Left renal cortex interstitium (tissue), 4 donors: ENCODE measurements at regions not wholly inside any gene's neighbourhood (a gene's known extent, or its start where the extent isn't known, plus 50 kb on each side); places are given as distances from the start of the nearest gene placed in this dataset.
"Not testable (repeated sequence)": the region's sequence is repeated elsewhere in the genome, so short reads cannot be mapped to it uniquely, and the experiment has no call there.

Source experiments
- DNase-seq, 4 donors: peaks; one replicate each; pipeline ENCODE4 v3.0.0-alpha.2; 2013; ENCODE audit warnings: low read depth in 4 of 4, low spot score in 2 of 4, missing footprints in 1 of 4

GRCh38 chr3:72661115-72661457 lies 187.2 kb downstream of the SHQ1 start:
- no peak for DNase-seq

GRCh38 chr3:72660270-72661114 lies 187.8 kb downstream of the SHQ1 start:
- no peak for DNase-seq

- no peak for DNase-seq
Measured at GRCh38 chr3:72659596-72659995, 188.6 kb downstream of the SHQ1 start.

GRCh38 chr3:72659188-72659587 lies 189.1 kb downstream of the SHQ1 start:
- DNase-seq, result no peak

GRCh38 chr3:72658466-72659100 lies 189.7 kb downstream of the SHQ1 start:
- DNase-seq, result no peak

GRCh38 chr3:72657666-72658065 lies 190.6 kb downstream of the SHQ1 start:
- no peak for DNase-seq

- DNase-seq, result no peak
Measured at GRCh38 chr3:72655723-72656122, 192.5 kb downstream of the SHQ1 start.

GRCh38 chr3:72655131-72655551 lies 193.1 kb downstream of the SHQ1 start:
- DNase-seq, result no peak

- DNase-seq, result no peak
Measured at GRCh38 chr3:72652395-72652794, 195.8 kb downstream of the SHQ1 start.

- no peak for DNase-seq
Measured at GRCh38 chr3:72651498-72651897, 196.7 kb downstream of the SHQ1 start.

- no peak for DNase-seq
Measured at GRCh38 chr3:72646263-72646662, 202.0 kb downstream of the SHQ1 start.

GRCh38 chr3:72643635-72644034 lies 204.6 kb downstream of the SHQ1 start:
- DNase-seq, result not testable (repeated sequence)

- no peak for DNase-seq
Measured at GRCh38 chr3:72641684-72642083, 206.6 kb downstream of the SHQ1 start.

- DNase-seq, result no peak
Measured at GRCh38 chr3:72641072-72641471, 207.2 kb downstream of the SHQ1 start.

GRCh38 chr3:72636969-72637597 lies 211.2 kb downstream of the SHQ1 start:
- no peak for DNase-seq

- DNase-seq, result no peak
Measured at GRCh38 chr3:72635551-72635950, 212.7 kb downstream of the SHQ1 start.

GRCh38 chr3:72634128-72634527 lies 214.1 kb downstream of the SHQ1 start:
- DNase-seq, result no peak

- DNase-seq, result no peak
Measured at GRCh38 chr3:72633534-72633933, 214.7 kb downstream of the SHQ1 start.

- no peak for DNase-seq
Measured at GRCh38 chr3:72633121-72633520, 215.1 kb downstream of the SHQ1 start.

GRCh38 chr3:72632129-72632528 lies 216.1 kb downstream of the SHQ1 start:
- no peak for DNase-seq

GRCh38 chr3:72630969-72631344 lies 217.3 kb downstream of the SHQ1 start:
- DNase-seq, result no peak
